Skeletal muscle satellite cell (primary cell): ENCODE measurements at regions not wholly inside any gene's neighbourhood (a gene's known extent, or its start where the extent isn't known, plus 50 kb on each side); places are given as distances from the start of the nearest gene placed in this dataset.

ENCODE experiments used
- H3K27me3 ChIP-seq: 2 replicates; pipeline ENCODE4 v1.7.0; 2013; ENCODE audit warnings: low read length; ENCODE audit not compliant: control insufficient read depth, insufficient read depth
- H3K36me3 ChIP-seq: 2 replicates; pipeline ENCODE4 v1.7.0; 2013; ENCODE audit warnings: mild to moderate bottlenecking, control low read depth, low read length; ENCODE audit not compliant: insufficient read depth
- H3K4me1 ChIP-seq: 2 replicates; pipeline ENCODE4 v1.7.0; 2013; ENCODE audit warnings: low read length; ENCODE audit not compliant: control insufficient read depth, insufficient read depth
- H3K4me2 ChIP-seq: 2 replicates; pipeline ENCODE4 v1.7.0; 2013; ENCODE audit warnings: mild to moderate bottlenecking, low read length
- H3K4me3 ChIP-seq: 2 replicates; pipeline ENCODE4 v1.7.0; 2013; ENCODE audit warnings: low read length
- H3K9ac ChIP-seq: 2 replicates; pipeline ENCODE4 v1.7.0; 2013; ENCODE audit warnings: mild to moderate bottlenecking, low read depth, low read length, moderate library complexity
- H3K9me3 ChIP-seq: replicated peaks from 2 replicates; pipeline ENCODE4 v1.7.0; 2013; ENCODE audit warnings: mild to moderate bottlenecking, control low read depth, low read length

- Histone ChIP-seq H3K4me3 (no peak overlapping the region), H3K36me3 (no peaks in the 10 kb centered on the region), H3K4me1 (peaks cover 52% of the 10 kb centered on the region), H3K4me2 (no peak overlapping the region), H3K9me3 (no peaks in the 10 kb centered on the region), H3K27me3 (no peaks in the 10 kb centered on the region), H3K9ac (no peak overlapping the region)
Observed at GRCh38 chr7:22665923-22666322, 61.1 kb upstream of the IL6 start.

DNA sequence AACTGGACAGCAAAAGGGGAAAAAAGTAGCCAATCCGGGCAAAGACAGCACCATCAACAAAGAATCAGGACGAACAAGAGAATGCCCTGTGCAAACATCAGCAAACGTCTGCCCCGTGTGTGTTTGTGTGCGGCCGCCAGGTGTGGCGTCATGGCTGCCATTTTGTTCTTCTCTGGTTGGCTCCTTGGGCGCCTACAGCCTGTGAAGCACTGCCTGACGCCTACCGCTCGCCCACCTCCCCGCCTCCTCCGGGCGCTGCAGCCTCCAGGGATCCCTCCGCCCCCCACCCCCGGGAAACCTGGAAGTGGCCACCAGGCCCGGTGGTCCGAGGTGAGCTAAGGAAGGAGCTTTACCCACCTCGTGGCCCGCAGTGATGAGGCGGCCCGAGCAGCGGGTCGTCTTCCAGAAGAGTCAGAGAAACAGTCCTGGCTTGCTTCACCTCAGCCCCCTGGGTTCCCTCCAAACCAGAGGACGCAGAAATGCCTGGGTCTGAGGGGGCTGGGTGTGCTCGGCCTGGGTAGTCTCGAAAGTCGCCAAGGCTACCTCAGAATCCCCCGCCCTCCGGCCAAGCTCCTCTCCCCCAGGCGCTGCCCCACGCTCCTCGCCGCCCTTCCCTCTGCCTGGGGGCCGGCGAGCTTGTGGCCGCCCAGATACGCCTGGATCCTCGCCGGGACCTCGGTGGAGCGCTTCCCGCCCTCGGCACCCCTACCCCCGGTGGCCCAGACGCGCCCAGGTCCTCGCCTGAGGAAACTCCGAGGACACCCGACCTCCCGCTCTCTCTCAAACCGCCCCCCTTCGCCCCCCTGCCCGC is 61.8 kb upstream of the IL6 start:
- Histone ChIP-seq H3K4me3 (no peak overlapping the region), H3K4me2 (no peak overlapping the region), H3K9me3 (no peaks in the 10 kb centered on the region), H3K4me1 (peaks cover 46% of the 10 kb centered on the region), H3K27me3 (no peaks in the 10 kb centered on the region), H3K36me3 (no peaks in the 10 kb centered on the region), H3K9ac (no peak overlapping the region)

DNA sequence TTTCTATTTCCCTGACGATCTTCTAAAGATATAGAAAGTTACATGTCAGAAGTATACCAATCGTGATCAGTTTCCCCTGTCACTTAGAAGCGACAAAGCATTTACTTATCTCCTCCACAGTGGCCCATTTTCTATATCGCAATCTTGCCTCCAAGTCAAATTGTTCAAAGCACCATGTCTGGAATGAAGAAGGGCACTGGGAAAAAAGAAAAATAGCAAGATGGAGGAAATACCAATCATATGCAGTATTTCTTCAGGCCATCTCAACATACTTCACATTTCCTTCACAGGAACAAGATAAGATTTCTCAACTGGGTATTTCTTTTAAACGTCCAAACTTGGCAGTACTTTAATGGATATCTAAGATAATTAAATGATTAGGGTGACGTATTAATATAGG is 63.3 kb upstream of the IL6 start:
- H3K9ac ChIP-seq = no peak overlapping the region
- H3K36me3 ChIP-seq = no peaks in the 10 kb centered on the region
- H3K4me3 ChIP-seq = no peak overlapping the region
- H3K4me2 ChIP-seq = peak overlapping the region; percentile 16
- H3K4me1 ChIP-seq = peaks cover 45% of the 10 kb centered on the region
- H3K27me3 ChIP-seq = no peaks in the 10 kb centered on the region
- H3K9me3 ChIP-seq = no peaks in the 10 kb centered on the region

- Histone ChIP-seq H3K4me2 (peak overlapping the region; percentile 37), H3K4me3 (no peak overlapping the region), H3K9me3 (no peaks in the 10 kb centered on the region), H3K4me1 (peaks cover 45% of the 10 kb centered on the region), H3K9ac (no peak overlapping the region), H3K27me3 (no peaks in the 10 kb centered on the region), H3K36me3 (no peaks in the 10 kb centered on the region)
Observed at GRCh38 chr7:22663357-22663718, 63.7 kb upstream of the IL6 start.

DNA sequence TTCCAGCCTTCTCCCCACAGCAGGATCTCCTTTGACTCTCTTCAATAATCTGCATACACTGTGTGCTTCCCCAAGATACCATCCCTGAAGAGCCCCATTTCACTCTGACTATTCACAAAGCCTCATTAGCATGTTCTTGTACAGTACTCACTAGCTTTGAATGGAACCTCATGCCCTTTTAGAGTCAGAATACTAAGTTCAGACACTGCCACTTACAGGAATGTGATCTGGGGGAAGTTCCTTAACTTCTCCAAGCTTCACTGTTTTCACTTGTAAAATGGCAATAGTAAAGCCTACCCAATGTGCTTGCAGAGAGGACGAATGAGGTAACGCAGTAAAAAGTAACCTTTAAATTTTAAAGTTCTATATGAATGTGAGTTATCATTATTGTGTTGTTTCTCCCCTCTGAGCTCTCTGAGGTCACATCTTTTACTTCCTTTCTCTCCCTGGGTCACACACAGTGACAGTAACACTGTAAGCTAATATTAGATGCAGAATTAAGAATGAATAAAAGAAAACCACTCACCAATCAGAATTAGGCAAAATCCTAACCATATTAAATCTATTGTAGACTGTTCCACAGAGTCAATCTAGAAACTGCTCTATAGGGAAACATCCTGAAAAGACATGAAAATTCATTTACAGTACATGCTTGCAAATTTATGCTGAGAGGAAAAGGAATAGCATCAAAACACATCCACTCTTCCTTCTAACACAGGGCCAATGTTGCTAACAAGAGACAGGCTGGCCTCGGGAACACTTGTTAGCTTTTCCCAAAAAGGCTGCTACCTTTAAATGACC is 64.2 kb upstream of the IL6 start:
- H3K36me3 ChIP-seq = no peaks in the 10 kb centered on the region

GRCh38 chr7:22662036-22662435 is 65.0 kb upstream of the IL6 start:
- Histone ChIP-seq H3K9me3 (no peaks in the 10 kb centered on the region), H3K4me2 (no peak overlapping the region), H3K27me3 (no peaks in the 10 kb centered on the region), H3K36me3 (no peaks in the 10 kb centered on the region), H3K4me1 (peaks cover 33% of the 10 kb centered on the region), H3K9ac (no peak overlapping the region), H3K4me3 (no peak overlapping the region)

More for the DNA sequence above, 64.2 kb upstream of the IL6 start:
- peaks cover 40% of the 10 kb centered on the region for H3K4me1 ChIP-seq
- H3K4me3 ChIP-seq = no peak overlapping the region
- H3K9ac ChIP-seq = no peak overlapping the region
- H3K9me3 ChIP-seq = no peaks in the 10 kb centered on the region
- H3K4me2 ChIP-seq = peak overlapping the region; percentile 37
- H3K27me3 ChIP-seq = no peaks in the 10 kb centered on the region

GRCh38 chr7:22660732-22661131 is 66.3 kb upstream of the IL6 start:
- no peaks in the 10 kb centered on the region for H3K36me3 ChIP-seq

GRCh38 chr7:22660293-22660692 is 66.7 kb upstream of the IL6 start:
- H3K4me1 ChIP-seq = peaks cover 19% of the 10 kb centered on the region
- no peak overlapping the region for H3K9ac ChIP-seq
- H3K4me3 ChIP-seq = no peak overlapping the region
- no peaks in the 10 kb centered on the region for H3K9me3 ChIP-seq
- no peaks in the 10 kb centered on the region for H3K27me3 ChIP-seq
- no peaks in the 10 kb centered on the region for H3K36me3 ChIP-seq
- H3K4me2 ChIP-seq = no peak overlapping the region

More at GRCh38 chr7:22660732-22661131, 66.3 kb upstream of the IL6 start:
- Histone ChIP-seq H3K4me3 (no peak overlapping the region), H3K4me2 (no peak overlapping the region), H3K9ac (no peak overlapping the region), H3K27me3 (no peaks in the 10 kb centered on the region), H3K9me3 (no peaks in the 10 kb centered on the region), H3K4me1 (peaks cover 20% of the 10 kb centered on the region)

DNA sequence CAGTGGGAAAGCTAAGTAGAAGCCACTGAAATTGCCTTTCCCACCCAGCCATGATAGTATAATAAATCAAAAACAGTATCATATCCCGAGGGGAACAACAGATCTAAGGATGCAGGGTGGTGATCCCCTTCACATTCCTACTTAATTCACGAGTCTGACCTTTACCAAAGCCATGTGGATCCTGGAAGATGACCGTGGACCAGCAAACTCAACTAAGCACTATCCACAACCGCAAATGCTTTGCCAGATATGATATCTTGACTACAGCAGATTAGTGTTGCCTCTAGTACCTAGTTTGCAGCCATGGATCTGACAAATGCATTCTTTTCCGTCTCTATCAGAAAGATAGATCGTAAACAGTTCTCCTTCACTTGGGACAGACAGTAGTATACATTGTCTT is 67.3 kb upstream of the IL6 start:
- Histone ChIP-seq H3K9ac (no peak overlapping the region), H3K4me3 (no peak overlapping the region), H3K9me3 (no peaks in the 10 kb centered on the region), H3K4me2 (no peak overlapping the region), H3K36me3 (no peaks in the 10 kb centered on the region), H3K27me3 (no peaks in the 10 kb centered on the region), H3K4me1 (peaks cover 19% of the 10 kb centered on the region)

DNA sequence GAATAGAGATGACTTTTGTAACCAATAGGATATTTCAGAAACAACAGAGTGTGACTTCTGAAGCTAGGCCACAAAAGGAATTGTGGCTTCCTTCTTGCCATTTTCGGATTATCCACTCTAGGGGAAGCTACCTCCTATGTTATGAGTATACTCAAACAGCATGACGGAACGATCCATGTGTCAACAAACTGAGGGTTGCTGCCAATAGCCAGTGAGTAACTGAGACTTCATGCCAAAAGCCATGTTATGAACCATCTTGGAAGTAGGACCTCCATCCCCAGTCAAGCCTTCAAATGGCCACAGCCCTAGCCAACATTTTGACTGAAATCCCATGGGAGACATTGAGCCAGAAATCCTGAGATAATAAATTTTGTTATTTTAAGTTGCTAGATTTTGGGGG is 69.0 kb upstream of the IL6 start:
- peaks cover 12% of the 10 kb centered on the region for H3K4me1 ChIP-seq
- no peaks in the 10 kb centered on the region for H3K27me3 ChIP-seq
- H3K4me3 ChIP-seq = no peak overlapping the region
- no peaks in the 10 kb centered on the region for H3K36me3 ChIP-seq
- H3K4me2 ChIP-seq = no peak overlapping the region
- H3K9ac ChIP-seq = no peak overlapping the region
- H3K9me3 ChIP-seq = no peaks in the 10 kb centered on the region

- Histone ChIP-seq H3K27me3 (no peaks in the 10 kb centered on the region), H3K4me1 (peaks cover 7% of the 10 kb centered on the region), H3K9ac (no peak overlapping the region), H3K4me3 (no peak overlapping the region), H3K9me3 (no peaks in the 10 kb centered on the region), H3K36me3 (no peaks in the 10 kb centered on the region), H3K4me2 (no peak overlapping the region)
Observed at GRCh38 chr7:22657479-22657878, 69.5 kb upstream of the IL6 start.
